ENCODE measurements at regions not wholly inside any gene's neighbourhood (a gene's known extent, or its start where the extent isn't known, plus 50 kb on each side); places are given as distances from the start of the nearest gene placed in this dataset.

DNA sequence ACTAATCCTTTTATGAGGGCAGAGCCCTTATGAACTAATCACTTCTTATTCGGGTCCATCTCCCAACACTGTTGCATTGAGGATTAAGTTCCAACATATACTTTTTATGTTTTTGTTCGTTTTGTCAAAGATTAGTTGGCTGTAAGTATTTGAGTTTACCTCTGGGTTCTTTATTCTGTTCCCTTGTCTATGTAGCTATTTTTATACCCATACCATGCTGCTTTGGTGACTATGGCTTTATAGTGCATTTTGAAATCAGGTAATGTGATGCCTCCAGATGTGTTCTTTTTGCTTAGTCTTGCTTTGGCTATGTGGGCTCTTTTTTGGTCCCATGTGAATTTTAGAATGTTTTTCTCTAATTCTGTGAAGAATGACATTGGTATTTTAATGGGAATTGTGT, 166.4 kb upstream of the KCNMB2 start:
- TF ChIP-seq, protein P1, sequence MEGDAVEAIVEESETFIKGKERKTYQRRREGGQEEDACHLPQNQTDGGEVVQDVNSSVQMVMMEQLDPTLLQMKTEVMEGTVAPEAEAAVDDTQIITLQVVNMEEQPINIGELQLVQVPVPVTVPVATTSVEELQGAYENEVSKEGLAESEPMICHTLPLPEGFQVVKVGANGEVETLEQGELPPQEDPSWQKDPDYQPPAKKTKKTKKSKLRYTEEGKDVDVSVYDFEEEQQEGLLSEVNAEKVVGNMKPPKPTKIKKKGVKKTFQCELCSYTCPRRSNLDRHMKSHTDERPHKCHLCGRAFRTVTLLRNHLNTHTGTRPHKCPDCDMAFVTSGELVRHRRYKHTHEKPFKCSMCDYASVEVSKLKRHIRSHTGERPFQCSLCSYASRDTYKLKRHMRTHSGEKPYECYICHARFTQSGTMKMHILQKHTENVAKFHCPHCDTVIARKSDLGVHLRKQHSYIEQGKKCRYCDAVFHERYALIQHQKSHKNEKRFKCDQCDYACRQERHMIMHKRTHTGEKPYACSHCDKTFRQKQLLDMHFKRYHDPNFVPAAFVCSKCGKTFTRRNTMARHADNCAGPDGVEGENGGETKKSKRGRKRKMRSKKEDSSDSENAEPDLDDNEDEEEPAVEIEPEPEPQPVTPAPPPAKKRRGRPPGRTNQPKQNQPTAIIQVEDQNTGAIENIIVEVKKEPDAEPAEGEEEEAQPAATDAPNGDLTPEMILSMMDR (IDR thresholded peaks at IDR 0.05; ENCODE audit: insufficient read depth, missing control alignments) = no peak
- no peak for DNase-seq (ENCODE audit: insufficient read length, low spot score)
- FAIRE-seq = no peak

DNA sequence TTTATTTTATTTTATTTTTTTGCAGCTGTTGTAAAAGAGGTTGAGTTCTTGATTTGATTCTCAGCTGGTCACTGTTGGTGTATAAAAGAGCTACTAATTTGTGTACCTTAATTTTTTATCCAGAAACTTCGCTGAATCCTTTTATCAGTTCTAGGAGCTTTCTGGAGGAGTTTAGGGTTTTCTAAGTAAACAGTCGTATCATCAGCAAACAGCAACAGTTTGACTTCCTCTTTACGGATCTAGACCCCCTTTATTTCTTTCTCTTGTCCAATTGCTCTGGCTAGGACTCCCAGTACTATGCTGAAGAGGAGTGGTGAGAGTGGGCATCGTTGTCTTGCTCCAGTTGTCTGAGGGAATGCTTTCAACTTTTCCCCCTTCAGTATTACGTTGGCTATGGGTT, 165.8 kb upstream of the KCNMB2 start:
- no peak for DNase-seq (ENCODE audit: insufficient read length, low spot score)
- no peak for FAIRE-seq
- TF ChIP-seq, protein P1 (IDR thresholded peaks at IDR 0.05; ENCODE audit: insufficient read depth, missing control alignments) = no peak

DNA sequence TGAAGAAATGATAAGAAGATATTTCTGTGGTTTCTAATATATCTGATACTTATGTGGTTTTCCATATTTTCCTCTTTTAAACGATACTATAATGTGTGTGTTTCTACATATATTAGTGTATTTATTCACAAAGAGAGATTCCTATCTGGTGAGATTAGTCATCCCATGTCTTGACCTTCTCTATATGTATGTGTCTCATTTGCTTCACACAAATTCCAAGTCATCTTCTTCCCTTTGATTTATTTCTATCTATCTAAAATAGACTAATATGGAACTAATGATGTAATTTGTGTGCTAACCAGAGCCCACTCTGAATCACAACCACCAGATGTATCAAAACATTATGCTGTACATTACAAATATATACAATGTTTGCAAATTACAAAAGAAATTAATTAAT, 154.7 kb upstream of the KCNMB2 start:
- TF ChIP-seq, protein P1 (IDR thresholded peaks at IDR 0.05; ENCODE audit: insufficient read depth, missing control alignments) = no peak
- DNase-seq (ENCODE audit: insufficient read length, low spot score) (no peak), FAIRE-seq (no peak)

DNA sequence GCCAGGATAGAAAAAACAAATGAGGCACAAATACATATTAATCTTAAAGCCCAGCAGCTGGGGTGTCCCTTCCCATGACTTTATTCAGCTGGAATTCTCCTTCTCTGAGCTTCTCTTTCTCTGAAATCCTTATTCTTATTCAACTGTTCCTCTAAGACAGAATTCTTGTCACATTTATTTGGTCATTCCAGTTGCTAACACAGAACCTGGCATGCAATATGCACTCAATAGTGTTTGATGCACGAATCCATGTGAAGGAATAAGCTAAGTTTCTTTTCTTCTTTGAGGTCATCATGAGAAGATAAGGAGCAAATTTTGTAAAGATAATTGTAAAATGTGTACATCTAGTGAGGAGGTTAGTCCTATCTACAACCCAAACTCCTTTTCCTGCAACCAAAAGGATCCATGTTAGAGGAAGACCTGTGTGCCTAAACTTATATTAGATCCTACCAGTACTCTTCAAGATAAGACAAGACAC, 154.2 kb upstream of the KCNMB2 start:
- DNase-seq (ENCODE audit: insufficient read length, low spot score) (no peak), FAIRE-seq (no peak)
- TF ChIP-seq, protein P1 (IDR thresholded peaks at IDR 0.05; ENCODE audit: insufficient read depth, missing control alignments) = no peak

DNA sequence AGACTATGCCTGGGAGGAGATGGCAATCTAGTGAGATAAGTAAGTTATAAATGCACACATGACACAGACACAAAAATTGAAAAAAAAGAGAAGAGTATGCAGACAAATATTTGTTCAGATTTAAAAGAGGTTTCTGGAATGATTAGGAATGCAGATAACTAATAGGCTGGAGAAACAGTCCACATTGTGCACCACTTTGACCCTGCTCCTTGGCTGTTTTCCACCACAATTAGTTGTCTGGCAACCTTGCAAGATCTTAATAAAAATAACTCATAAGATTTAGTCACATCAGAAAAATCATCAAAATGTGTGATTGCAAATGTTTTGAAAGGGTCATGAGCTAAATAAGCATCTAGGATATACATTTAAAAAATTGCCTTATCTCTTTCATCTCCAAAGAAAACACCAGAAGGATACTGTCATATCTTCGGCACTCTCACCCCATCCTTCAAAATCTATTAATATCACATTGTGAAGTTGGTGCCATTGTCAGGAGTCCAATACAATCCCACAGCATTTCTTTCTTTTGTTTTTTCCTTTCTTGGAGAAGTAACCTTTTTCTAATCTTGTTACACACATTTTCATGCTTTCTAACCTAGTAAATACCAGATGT, 153.7 kb upstream of the KCNMB2 start:
- DNase-seq (ENCODE audit: insufficient read length, low spot score) = no peak
- no peak for FAIRE-seq
- TF ChIP-seq, protein P1 (IDR thresholded peaks at IDR 0.05; ENCODE audit: insufficient read depth, missing control alignments) = no peak

DNA sequence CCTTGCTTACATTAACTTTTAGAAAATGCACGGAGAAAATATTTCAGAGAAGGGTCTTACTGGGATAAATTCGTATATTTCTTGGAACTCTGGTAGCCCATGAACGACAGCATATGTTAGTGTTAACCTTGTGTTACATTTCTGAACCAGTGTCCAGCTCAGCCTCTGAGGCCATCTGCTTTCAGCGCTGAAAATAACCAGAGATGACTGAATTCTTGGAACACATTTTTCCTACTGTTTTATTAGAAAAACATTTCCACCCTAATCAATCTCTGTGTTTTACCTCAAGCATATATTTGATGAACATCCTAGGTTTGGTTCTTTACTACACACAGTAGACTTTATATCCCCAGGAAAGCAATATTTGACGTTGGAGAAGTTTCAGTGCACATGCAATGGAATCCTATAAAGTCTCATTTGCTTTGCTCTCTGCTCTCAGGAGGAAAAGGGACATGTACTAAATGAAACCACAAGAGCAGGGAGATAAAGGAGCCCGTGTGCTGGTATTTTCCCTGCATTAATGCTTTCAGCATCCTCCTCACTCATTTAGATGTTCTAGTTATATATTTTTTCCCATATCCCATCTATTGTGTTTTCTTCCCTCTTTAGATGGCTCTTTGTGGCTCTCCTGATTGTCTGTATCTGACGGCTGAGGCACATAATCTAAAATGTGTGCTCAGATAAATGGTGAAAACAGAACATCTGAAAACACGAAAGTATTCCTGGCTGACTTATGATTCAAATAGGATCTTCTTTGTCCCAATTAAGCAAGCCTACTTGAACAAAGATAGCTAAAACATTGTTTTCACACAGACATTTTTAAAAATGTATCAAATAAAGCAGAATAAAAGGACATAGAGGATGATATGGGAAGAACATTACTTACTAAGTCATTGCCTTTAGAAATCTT, 151.7 kb upstream of the KCNMB2 start:
- no peak for DNase-seq (ENCODE audit: insufficient read length, low spot score)
- peak; percentile 21 for FAIRE-seq
- TF ChIP-seq, protein P1 (IDR thresholded peaks at IDR 0.05; ENCODE audit: insufficient read depth, missing control alignments) = no peak
